H1 (cell line): ENCODE measurements at regions not wholly inside any gene's neighbourhood (a gene's known extent, or its start where the extent isn't known, plus 50 kb on each side); places are given as distances from the start of the nearest gene placed in this dataset.

Source experiments
- CBX8 ChIP-seq: fragments of 300-800, 300-1000 bp; sonication (generic); IDR thresholded peaks from 2 replicates; pipeline ENCODE4 v1.7.1; 2016; ENCODE audit warnings: low read depth, low read length, borderline replicate concordance
- CTBP2 ChIP-seq: IDR thresholded peaks from 2 replicates; pipeline ENCODE4 v1.7.0; 2011; ENCODE audit warnings: borderline replicate concordance, mild to moderate bottlenecking, moderate library complexity, mixed read lengths, low read length; ENCODE audit not compliant: insufficient read depth, insufficient read length
- JUND ChIP-seq: IDR thresholded peaks from 2 replicates; pipeline ENCODE4 v1.6.1; 2011; ENCODE audit warnings: mild to moderate bottlenecking, improper control_type of control experiment, low read length
- POU5F1 ChIP-seq: IDR thresholded peaks from 2 replicates; pipeline ENCODE4 v1.6.1; 2011; ENCODE audit warnings: low read depth, mild to moderate bottlenecking, low read length, moderate library complexity
- SRF ChIP-seq: IDR thresholded peaks from 2 replicates; pipeline ENCODE4 v1.6.1; 2011; ENCODE audit warnings: mild to moderate bottlenecking, low read depth, low read length, moderate library complexity

DNA sequence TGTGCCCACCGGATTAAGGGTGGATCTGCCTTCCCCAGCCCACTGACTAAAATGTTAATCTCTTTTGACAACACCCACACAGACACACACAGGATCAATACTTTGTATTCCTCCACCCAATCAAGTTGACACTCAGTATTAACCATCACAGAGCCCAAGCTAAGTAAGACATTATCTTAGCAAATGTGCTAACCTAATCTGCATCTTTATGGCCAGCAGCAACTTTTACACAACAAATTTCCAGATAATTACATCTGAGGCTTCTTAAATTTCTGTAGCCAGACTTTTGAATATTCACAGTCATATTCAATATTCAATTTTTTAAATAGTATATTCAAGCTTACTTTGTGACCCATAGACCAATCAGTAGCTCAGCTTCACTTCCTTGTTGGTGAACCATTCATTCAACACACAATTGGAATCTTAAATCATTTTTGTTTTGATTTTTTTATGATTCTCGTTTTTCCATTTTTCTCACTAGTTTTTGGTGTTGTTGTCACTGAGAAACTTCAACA, 594.2 kb downstream of the IPMK start (continued):
- TF ChIP-seq CBX8 (no peak), SRF (no peak), CTBP2 (no peak), JUND (no peak), POU5F1 (no peak)
